ENCODE measurements at regions not wholly inside any gene's neighbourhood (a gene's known extent, or its start where the extent isn't known, plus 50 kb on each side); places are given as distances from the start of the nearest gene placed in this dataset.

GRCh38 chr5:135188233-135188914 lies 154.3 kb upstream of the PITX1 start:
- H2BK5ac ChIP-seq (ENCODE audit: low read length) = no peak overlapping the region
- DNase-seq (ENCODE audit: low spot score) = no peak
- H3K18ac ChIP-seq (ENCODE audit: low read length) = no peak overlapping the region
- H2BK120ac ChIP-seq (ENCODE audit: low read depth, low read length) = no peak overlapping the region
- no peaks in the 10 kb centered on the region for H3K9me3 ChIP-seq (replicated peaks in 1 of 2; ENCODE audit: control insufficient read depth in 2 of 2, insufficient read depth in 1 of 2, low read depth in 1 of 2, low read length in 2 of 2)
- no peaks in the 10 kb centered on the region for H3K79me1 ChIP-seq (ENCODE audit: low read depth, low read length)
- no peak overlapping the region for H2BK15ac ChIP-seq (ENCODE audit: low read length)
- no peak overlapping the region for H4K91ac ChIP-seq (ENCODE audit: low read depth, low read length, poor library complexity)
- peaks cover 0 to 74% (median 9%) of the 10 kb centered on the region in 3 experiments for H3K27me3 ChIP-seq (ENCODE audit: control insufficient read depth in 3 of 3, insufficient read depth in 3 of 3, low read depth in 1 of 3, low read length in 3 of 3)
- H3K4me3 ChIP-seq (ENCODE audit: low read length in 2 of 2) = no peak overlapping the region
- no peak overlapping the region for H3K14ac ChIP-seq (ENCODE audit: low read length)
- H4K8ac ChIP-seq (ENCODE audit: low read depth, low read length) = no peak overlapping the region
- H3K4ac ChIP-seq (ENCODE audit: low read length) = no peak overlapping the region
- H3K36me3 ChIP-seq (replicated peaks in 1 of 2; ENCODE audit: control insufficient read depth in 2 of 2, insufficient read depth in 2 of 2, low read length in 2 of 2) = no peaks in the 10 kb centered on the region
- peaks cover 2 to 4% of the 10 kb centered on the region in 2 donors for H3K4me1 ChIP-seq (ENCODE audit: control insufficient read depth in 2 of 2, insufficient read depth in 1 of 2, low read depth in 1 of 2, low read length in 2 of 2)
- no peak overlapping the region for H3K4me2 ChIP-seq (ENCODE audit: insufficient read depth, low read length, poor library complexity, severe bottlenecking)
- no peak overlapping the region for H2AFZ ChIP-seq (ENCODE audit: low read length)
- no peak overlapping the region for H3K23ac ChIP-seq (ENCODE audit: low read depth, low read length, poor library complexity)
- no CpG with 5 or more reads among the region's 4 CpGs for WGBS, 2 donors (ENCODE audit: extremely low coverage in 2 of 2, insufficient read length in 2 of 2, insufficient replicate concordance in 1 of 2)
- H2BK12ac ChIP-seq (ENCODE audit: low read length) = no peak overlapping the region
- H3K27ac ChIP-seq (replicated peaks; ENCODE audit: low read length) = no peak overlapping the region
- H2AK5ac ChIP-seq (ENCODE audit: low read depth, low read length) = no peak overlapping the region
- no peak overlapping the region for H3K9ac ChIP-seq (ENCODE audit: low read depth, low read length, poor library complexity)

- Histone ChIP-seq H3K4me3 (ENCODE audit: low read length in 2 of 2) (no peak overlapping the region), H4K91ac (ENCODE audit: low read depth, low read length, poor library complexity) (no peak overlapping the region), H3K79me1 (ENCODE audit: low read depth, low read length) (no peaks in the 10 kb centered on the region), H2AFZ (ENCODE audit: low read length) (no peak overlapping the region), H2AK5ac (ENCODE audit: low read depth, low read length) (no peak overlapping the region), H3K36me3 (replicated peaks in 1 of 2; ENCODE audit: control insufficient read depth in 2 of 2, insufficient read depth in 2 of 2, low read length in 2 of 2) (no peaks in the 10 kb centered on the region), H3K4ac (ENCODE audit: low read length) (no peak overlapping the region), H2BK15ac (ENCODE audit: low read length) (no peak overlapping the region), H2BK12ac (ENCODE audit: low read length) (no peak overlapping the region), H3K9ac (ENCODE audit: low read depth, low read length, poor library complexity) (no peak overlapping the region), H3K14ac (ENCODE audit: low read length) (no peak overlapping the region), H4K8ac (ENCODE audit: low read depth, low read length) (no peak overlapping the region), H2BK5ac (ENCODE audit: low read length) (no peak overlapping the region), H2BK120ac (ENCODE audit: low read depth, low read length) (no peak overlapping the region), H3K23ac (ENCODE audit: low read depth, low read length, poor library complexity) (no peak overlapping the region), H3K27me3 (ENCODE audit: control insufficient read depth in 3 of 3, insufficient read depth in 3 of 3, low read depth in 1 of 3, low read length in 3 of 3) (peaks cover 0 to 61% (median 5%) of the 10 kb centered on the region in 3 experiments), H3K9me3 (replicated peaks in 1 of 2; ENCODE audit: control insufficient read depth in 2 of 2, insufficient read depth in 1 of 2, low read depth in 1 of 2, low read length in 2 of 2) (no peaks in the 10 kb centered on the region), H3K4me2 (ENCODE audit: insufficient read depth, low read length, poor library complexity, severe bottlenecking) (no peak overlapping the region), H3K27ac (replicated peaks; ENCODE audit: low read length) (no peak overlapping the region), H3K4me1 (ENCODE audit: control insufficient read depth in 2 of 2, insufficient read depth in 1 of 2, low read depth in 1 of 2, low read length in 2 of 2) (peaks cover 2 to 4% of the 10 kb centered on the region in 2 donors), H3K18ac (ENCODE audit: low read length) (no peak overlapping the region)
- no peak for DNase-seq (ENCODE audit: low spot score)
- no CpG with 5 or more reads among the region's 8 CpGs for WGBS, 2 donors (ENCODE audit: extremely low coverage in 2 of 2, insufficient read length in 2 of 2, insufficient replicate concordance in 1 of 2)
Observed at GRCh38 chr5:135186662-135187522, 152.9 kb upstream of the PITX1 start.

- Histone ChIP-seq H3K4ac (ENCODE audit: low read length) (no peak overlapping the region), H3K4me3 (ENCODE audit: low read length in 2 of 2) (no peak overlapping the region), H2BK15ac (ENCODE audit: low read length) (no peak overlapping the region), H3K36me3 (replicated peaks in 1 of 2; ENCODE audit: control insufficient read depth in 2 of 2, insufficient read depth in 2 of 2, low read length in 2 of 2) (no peaks in the 10 kb centered on the region), H3K18ac (ENCODE audit: low read length) (no peak overlapping the region), H3K79me1 (ENCODE audit: low read depth, low read length) (no peaks in the 10 kb centered on the region), H2BK120ac (ENCODE audit: low read depth, low read length) (no peak overlapping the region), H3K9ac (ENCODE audit: low read depth, low read length, poor library complexity) (no peak overlapping the region), H3K27ac (replicated peaks; ENCODE audit: low read length) (no peak overlapping the region), H2AK5ac (ENCODE audit: low read depth, low read length) (no peak overlapping the region), H4K8ac (ENCODE audit: low read depth, low read length) (no peak overlapping the region), H2BK5ac (ENCODE audit: low read length) (no peak overlapping the region), H3K27me3 (ENCODE audit: control insufficient read depth in 3 of 3, insufficient read depth in 3 of 3, low read depth in 1 of 3, low read length in 3 of 3) (peaks cover 0 to 48% (median 0%) of the 10 kb centered on the region in 3 experiments), H2AFZ (ENCODE audit: low read length) (no peak overlapping the region), H3K9me3 (replicated peaks in 1 of 2; ENCODE audit: control insufficient read depth in 2 of 2, insufficient read depth in 1 of 2, low read depth in 1 of 2, low read length in 2 of 2) (no peaks in the 10 kb centered on the region), H4K91ac (ENCODE audit: low read depth, low read length, poor library complexity) (no peak overlapping the region), H3K4me2 (ENCODE audit: insufficient read depth, low read length, poor library complexity, severe bottlenecking) (no peak overlapping the region), H3K4me1 (ENCODE audit: control insufficient read depth in 2 of 2, insufficient read depth in 1 of 2, low read depth in 1 of 2, low read length in 2 of 2) (peaks cover 2% of the 10 kb centered on the region in 2 donors), H3K23ac (ENCODE audit: low read depth, low read length, poor library complexity) (no peak overlapping the region), H2BK12ac (ENCODE audit: low read length) (no peak overlapping the region), H3K14ac (ENCODE audit: low read length) (no peak overlapping the region)
- WGBS, 2 donors (ENCODE audit: extremely low coverage in 2 of 2, insufficient read length in 2 of 2, insufficient replicate concordance in 1 of 2) = no CpG with 5 or more reads among the region's 6 CpGs
- no peak for DNase-seq (ENCODE audit: low spot score)
Observed at GRCh38 chr5:135185481-135186065, 151.5 kb upstream of the PITX1 start.

- Histone ChIP-seq H3K4me1 (ENCODE audit: control insufficient read depth in 2 of 2, insufficient read depth in 1 of 2, low read depth in 1 of 2, low read length in 2 of 2) (peaks cover 2% of the 10 kb centered on the region in 2 donors), H2BK12ac (ENCODE audit: low read length) (no peak overlapping the region), H3K27me3 (ENCODE audit: control insufficient read depth in 3 of 3, insufficient read depth in 3 of 3, low read depth in 1 of 3, low read length in 3 of 3) (peaks cover 0 to 40% (median 0%) of the 10 kb centered on the region in 3 experiments), H3K79me1 (ENCODE audit: low read depth, low read length) (no peaks in the 10 kb centered on the region), H3K14ac (ENCODE audit: low read length) (no peak overlapping the region), H3K23ac (ENCODE audit: low read depth, low read length, poor library complexity) (no peak overlapping the region), H3K36me3 (replicated peaks in 1 of 2; ENCODE audit: control insufficient read depth in 2 of 2, insufficient read depth in 2 of 2, low read length in 2 of 2) (no peaks in the 10 kb centered on the region), H2BK120ac (ENCODE audit: low read depth, low read length) (no peak overlapping the region), H3K27ac (replicated peaks; ENCODE audit: low read length) (no peak overlapping the region), H4K91ac (ENCODE audit: low read depth, low read length, poor library complexity) (no peak overlapping the region), H3K9ac (ENCODE audit: low read depth, low read length, poor library complexity) (no peak overlapping the region), H2BK15ac (ENCODE audit: low read length) (no peak overlapping the region), H4K8ac (ENCODE audit: low read depth, low read length) (no peak overlapping the region), H2AFZ (ENCODE audit: low read length) (no peak overlapping the region), H3K18ac (ENCODE audit: low read length) (no peak overlapping the region), H3K4me3 (ENCODE audit: low read length in 2 of 2) (no peak overlapping the region), H3K9me3 (replicated peaks in 1 of 2; ENCODE audit: control insufficient read depth in 2 of 2, insufficient read depth in 1 of 2, low read depth in 1 of 2, low read length in 2 of 2) (no peaks in the 10 kb centered on the region), H2BK5ac (ENCODE audit: low read length) (no peak overlapping the region), H3K4ac (ENCODE audit: low read length) (no peak overlapping the region), H2AK5ac (ENCODE audit: low read depth, low read length) (no peak overlapping the region), H3K4me2 (ENCODE audit: insufficient read depth, low read length, poor library complexity, severe bottlenecking) (no peak overlapping the region)
- WGBS, 2 donors (ENCODE audit: extremely low coverage in 2 of 2, insufficient read length in 2 of 2, insufficient replicate concordance in 1 of 2) = no CpG with 5 or more reads among the region's 7 CpGs
- no peak for DNase-seq (ENCODE audit: low spot score)
Observed at GRCh38 chr5:135184646-135185045, 150.6 kb upstream of the PITX1 start.

All from neuronal stem cell (in vitro differentiated cells).